ENCODE measurements at regions not wholly inside any gene's neighbourhood (a gene's known extent, or its start where the extent isn't known, plus 50 kb on each side); places are given as distances from the start of the nearest gene placed in this dataset.

DNA sequence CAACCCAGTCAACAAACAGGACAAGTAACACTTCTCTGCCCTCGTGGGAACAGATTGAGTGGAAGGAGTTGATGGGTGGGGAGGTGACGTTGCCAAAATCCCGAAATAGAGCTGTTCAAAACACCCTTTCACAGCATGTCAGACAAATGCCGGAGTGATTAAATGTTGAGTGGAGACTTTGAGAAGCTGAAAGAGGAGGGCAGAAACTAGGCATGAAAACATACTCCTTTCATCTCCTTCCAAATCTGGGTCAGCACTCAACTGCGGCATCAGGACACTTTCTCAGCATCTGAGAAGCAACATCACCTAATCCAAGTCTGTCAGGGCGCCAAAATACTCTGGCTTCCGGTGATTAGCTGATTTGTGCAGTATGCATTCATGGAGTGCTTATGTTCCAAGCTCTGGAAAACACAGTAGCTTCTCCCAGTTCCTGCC, 51.5 kb upstream of the MRI1 start:
- Histone ChIP-seq H2AFZ (ENCODE audit: low read depth, low read length) (no peak overlapping the region), H3K9me3 (ENCODE audit: low read length) (no peaks in the 10 kb centered on the region), H3K27me3 (ENCODE audit: insufficient read depth, low read length) (no peaks in the 10 kb centered on the region)

GRCh38 chr19:13707915-13708314, 56.4 kb upstream of the MRI1 start:
- H3K36me3 ChIP-seq (ENCODE audit: insufficient read depth, low read length), result no peaks in the 10 kb centered on the region
- no peaks in the 10 kb centered on the region for H3K9me3 ChIP-seq (ENCODE audit: low read length)
- no peaks in the 10 kb centered on the region for H3K4me1 ChIP-seq (ENCODE audit: insufficient read depth, low read length)
- no peak overlapping the region for H3K4me3 ChIP-seq (ENCODE audit: low read length)
- no peak overlapping the region for H2AFZ ChIP-seq (ENCODE audit: low read depth, low read length)
- H3K27me3 ChIP-seq (ENCODE audit: insufficient read depth, low read length), result no peaks in the 10 kb centered on the region

More for the DNA sequence above, 51.5 kb upstream of the MRI1 start:
- no peaks in the 10 kb centered on the region for H3K36me3 ChIP-seq (ENCODE audit: insufficient read depth, low read length)
- no peak overlapping the region for H3K4me3 ChIP-seq (ENCODE audit: low read length)
- no peaks in the 10 kb centered on the region for H3K4me1 ChIP-seq (ENCODE audit: insufficient read depth, low read length)

- Histone ChIP-seq H3K36me3 (ENCODE audit: insufficient read depth, low read length) (no peaks in the 10 kb centered on the region), H3K4me1 (ENCODE audit: insufficient read depth, low read length) (no peaks in the 10 kb centered on the region), H3K27me3 (ENCODE audit: insufficient read depth, low read length) (no peaks in the 10 kb centered on the region), H3K4me3 (ENCODE audit: low read length) (no peak overlapping the region), H3K9me3 (ENCODE audit: low read length) (no peaks in the 10 kb centered on the region), H2AFZ (ENCODE audit: low read depth, low read length) (no peak overlapping the region)
These were observed 58.3 kb upstream of the MRI1 start for GRCh38 chr19:13705928-13706447.

- no peaks in the 10 kb centered on the region for H3K36me3 ChIP-seq (ENCODE audit: insufficient read depth, low read length)
- no peaks in the 10 kb centered on the region for H3K9me3 ChIP-seq (ENCODE audit: low read length)
- H2AFZ ChIP-seq (ENCODE audit: low read depth, low read length), result no peak overlapping the region
- H3K27me3 ChIP-seq (ENCODE audit: insufficient read depth, low read length), result no peaks in the 10 kb centered on the region
- no peak overlapping the region for H3K4me3 ChIP-seq (ENCODE audit: low read length)
- H3K4me1 ChIP-seq (ENCODE audit: insufficient read depth, low read length), result no peaks in the 10 kb centered on the region
These were observed 59.1 kb upstream of the MRI1 start for GRCh38 chr19:13705201-13705600.

DNA sequence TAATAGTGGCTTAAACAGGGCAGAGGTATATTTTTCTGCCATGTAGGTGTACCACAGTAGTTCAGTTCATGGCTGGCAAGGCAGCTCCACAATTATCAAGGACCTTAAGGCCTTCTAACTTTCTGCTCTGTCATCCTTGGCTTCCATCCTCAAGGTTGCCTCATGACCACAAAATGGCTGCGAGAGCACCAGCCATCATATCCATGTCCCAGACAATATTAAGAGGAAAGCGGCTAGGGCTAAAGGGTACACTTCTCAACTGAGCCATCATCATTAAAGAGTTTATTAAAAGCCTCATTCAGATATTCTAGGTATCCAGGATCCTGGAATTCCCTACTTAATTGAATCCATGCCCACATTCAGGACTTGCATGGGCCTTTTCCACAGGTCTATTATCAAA, 62.7 kb upstream of the MRI1 start:
- no peaks in the 10 kb centered on the region for H3K9me3 ChIP-seq (ENCODE audit: low read length)
- no peak overlapping the region for H2AFZ ChIP-seq (ENCODE audit: low read depth, low read length)
- H3K4me1 ChIP-seq (ENCODE audit: insufficient read depth, low read length), result no peaks in the 10 kb centered on the region
- H3K4me3 ChIP-seq (ENCODE audit: low read length), result no peak overlapping the region
- no peaks in the 10 kb centered on the region for H3K36me3 ChIP-seq (ENCODE audit: insufficient read depth, low read length)
- no peaks in the 10 kb centered on the region for H3K27me3 ChIP-seq (ENCODE audit: insufficient read depth, low read length)

DNA sequence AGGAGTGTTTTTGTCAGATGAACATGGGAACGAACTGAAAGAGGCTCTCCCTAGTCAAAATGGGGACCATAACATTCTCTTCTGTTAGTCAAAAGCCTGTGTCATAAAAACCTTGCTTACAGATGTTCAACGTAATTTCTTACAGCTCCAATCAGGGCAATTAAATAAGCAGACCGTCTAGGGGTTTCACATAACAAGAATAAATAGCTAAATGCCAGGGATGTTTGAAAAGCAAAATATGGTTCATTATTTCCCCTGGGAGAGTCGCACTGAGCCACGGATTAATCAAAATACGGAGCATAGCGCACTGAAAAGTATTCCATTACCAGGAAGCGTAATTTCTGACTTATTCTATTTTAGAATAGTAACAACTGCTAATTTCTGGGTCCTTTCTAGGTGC, 63.7 kb upstream of the MRI1 start:
- H3K27me3 ChIP-seq (ENCODE audit: insufficient read depth, low read length), result no peaks in the 10 kb centered on the region
- no peak overlapping the region for H3K4me3 ChIP-seq (ENCODE audit: low read length)
- H3K9me3 ChIP-seq (ENCODE audit: low read length), result no peaks in the 10 kb centered on the region
- no peak overlapping the region for H2AFZ ChIP-seq (ENCODE audit: low read depth, low read length)
- no peaks in the 10 kb centered on the region for H3K4me1 ChIP-seq (ENCODE audit: insufficient read depth, low read length)
- H3K36me3 ChIP-seq (ENCODE audit: insufficient read depth, low read length), result no peaks in the 10 kb centered on the region

- no peak overlapping the region for H3K4me3 ChIP-seq (ENCODE audit: low read length)
- H2AFZ ChIP-seq (ENCODE audit: low read depth, low read length), result no peak overlapping the region
- H3K4me1 ChIP-seq (ENCODE audit: insufficient read depth, low read length), result no peaks in the 10 kb centered on the region
- H3K36me3 ChIP-seq (ENCODE audit: insufficient read depth, low read length), result no peaks in the 10 kb centered on the region
- H3K9me3 ChIP-seq (ENCODE audit: low read length), result no peaks in the 10 kb centered on the region
- no peaks in the 10 kb centered on the region for H3K27me3 ChIP-seq (ENCODE audit: insufficient read depth, low read length)
These were observed 64.5 kb upstream of the MRI1 start for GRCh38 chr19:13699786-13700185.

GRCh38 chr19:13696839-13697238, 67.5 kb upstream of the MRI1 start:
- Histone ChIP-seq H3K9me3 (ENCODE audit: low read length) (no peaks in the 10 kb centered on the region), H3K27me3 (ENCODE audit: insufficient read depth, low read length) (peaks cover 10% of the 10 kb centered on the region), H3K4me1 (ENCODE audit: insufficient read depth, low read length) (no peaks in the 10 kb centered on the region), H3K4me3 (ENCODE audit: low read length) (no peak overlapping the region), H3K36me3 (ENCODE audit: insufficient read depth, low read length) (no peaks in the 10 kb centered on the region), H2AFZ (ENCODE audit: low read depth, low read length) (no peak overlapping the region)

GRCh38 chr19:13693889-13694288, 70.4 kb upstream of the MRI1 start:
- H3K27me3 ChIP-seq (ENCODE audit: insufficient read depth, low read length), result peaks cover 13% of the 10 kb centered on the region
- H2AFZ ChIP-seq (ENCODE audit: low read depth, low read length), result no peak overlapping the region
- no peak overlapping the region for H3K4me3 ChIP-seq (ENCODE audit: low read length)
- no peaks in the 10 kb centered on the region for H3K4me1 ChIP-seq (ENCODE audit: insufficient read depth, low read length)
- no peaks in the 10 kb centered on the region for H3K9me3 ChIP-seq (ENCODE audit: low read length)
- no peaks in the 10 kb centered on the region for H3K36me3 ChIP-seq (ENCODE audit: insufficient read depth, low read length)

DNA sequence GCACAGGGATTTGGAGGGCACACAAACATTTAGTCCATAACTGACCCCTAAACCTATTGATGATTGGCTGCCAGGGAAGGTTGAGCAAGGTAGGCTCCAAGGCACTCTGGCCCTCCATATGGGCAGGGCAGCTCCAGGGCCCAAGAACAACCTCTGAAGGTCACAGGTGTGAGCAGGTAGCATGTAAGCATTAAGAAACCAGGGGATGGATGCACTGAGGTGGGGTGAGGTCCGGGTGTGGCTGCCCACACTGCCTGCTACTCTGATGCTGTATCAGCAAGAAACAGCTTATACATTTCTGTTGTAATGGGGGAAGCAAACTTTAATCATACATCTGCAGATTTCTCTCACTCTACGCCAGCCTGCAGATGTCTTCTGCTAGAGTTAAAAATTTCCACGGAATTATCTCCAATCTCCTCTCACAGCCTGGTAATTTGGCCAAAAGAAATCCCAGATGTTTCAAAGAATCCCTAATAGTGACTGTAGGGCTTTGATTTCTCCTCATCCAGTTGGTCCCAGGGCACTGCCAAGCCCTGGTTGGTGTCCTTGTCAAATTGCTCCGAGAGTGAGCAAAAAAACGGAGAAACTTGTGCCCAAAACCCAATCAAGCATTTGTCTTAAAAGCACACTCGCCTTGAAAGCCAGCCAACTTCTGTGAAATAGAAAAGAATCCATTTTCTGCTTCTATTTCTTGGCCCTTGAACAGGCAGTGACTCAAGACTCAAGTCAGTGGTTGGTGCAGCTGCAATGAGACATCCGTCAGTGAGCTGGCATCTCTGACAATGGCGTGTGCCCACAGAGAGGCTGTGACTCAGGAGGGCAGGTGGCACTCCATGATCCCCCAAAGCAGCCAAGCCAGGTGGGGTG, 72.5 kb upstream of the MRI1 start:
- H3K9me3 ChIP-seq (ENCODE audit: low read length), result no peaks in the 10 kb centered on the region
- H3K4me1 ChIP-seq (ENCODE audit: insufficient read depth, low read length), result no peaks in the 10 kb centered on the region
- H3K36me3 ChIP-seq (ENCODE audit: insufficient read depth, low read length), result no peaks in the 10 kb centered on the region
- peaks cover 13% of the 10 kb centered on the region for H3K27me3 ChIP-seq (ENCODE audit: insufficient read depth, low read length)
- no peak overlapping the region for H2AFZ ChIP-seq (ENCODE audit: low read depth, low read length)
- no peak overlapping the region for H3K4me3 ChIP-seq (ENCODE audit: low read length)

DNA sequence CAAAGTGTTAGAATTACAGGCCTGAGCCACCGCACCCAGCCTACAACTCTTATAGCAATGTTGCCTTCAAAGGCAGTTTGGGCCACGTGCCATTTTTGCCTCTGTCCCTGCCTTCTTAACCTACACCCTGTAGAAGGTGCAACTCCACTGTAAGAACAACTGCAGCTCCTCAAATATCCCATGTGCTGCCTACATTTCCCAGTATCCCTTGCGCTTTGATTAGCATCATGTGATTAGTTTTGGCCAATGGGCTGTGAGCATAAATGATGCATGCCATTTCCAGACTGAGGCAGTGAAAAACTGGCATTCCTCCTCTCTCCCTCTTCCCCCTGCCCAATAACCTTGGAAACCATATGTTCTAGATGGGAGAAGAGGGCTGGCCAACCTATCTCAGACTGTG, 75.2 kb upstream of the MRI1 start:
- Histone ChIP-seq H3K36me3 (ENCODE audit: insufficient read depth, low read length) (no peaks in the 10 kb centered on the region), H3K4me1 (ENCODE audit: insufficient read depth, low read length) (no peaks in the 10 kb centered on the region), H3K4me3 (ENCODE audit: low read length) (no peak overlapping the region), H3K27me3 (ENCODE audit: insufficient read depth, low read length) (peaks cover 13% of the 10 kb centered on the region), H3K9me3 (ENCODE audit: low read length) (no peaks in the 10 kb centered on the region), H2AFZ (ENCODE audit: low read depth, low read length) (no peak overlapping the region)

DNA sequence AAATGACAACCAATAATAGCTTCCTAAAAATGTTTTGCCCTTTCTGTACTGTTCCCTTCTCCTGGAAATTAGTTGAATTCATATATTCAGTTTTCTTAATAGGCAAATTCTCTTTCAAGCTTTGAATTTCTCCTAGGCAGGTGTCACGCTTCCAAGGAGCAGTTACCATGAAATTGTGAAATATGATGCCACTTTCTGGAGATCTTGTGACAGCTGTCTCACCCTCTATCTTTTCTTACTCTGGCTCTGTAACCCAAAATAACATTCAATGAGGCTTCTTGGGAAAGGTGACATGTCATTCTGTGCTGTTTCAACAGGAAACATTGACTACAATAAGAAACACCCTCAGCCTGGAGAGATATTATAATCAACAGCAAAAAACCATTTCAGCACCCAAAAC, 80.3 kb upstream of the MRI1 start:
- no peaks in the 10 kb centered on the region for H3K4me1 ChIP-seq (ENCODE audit: insufficient read depth, low read length)
- H3K9me3 ChIP-seq (ENCODE audit: low read length), result no peaks in the 10 kb centered on the region
- H3K4me3 ChIP-seq (ENCODE audit: low read length), result no peak overlapping the region
- H2AFZ ChIP-seq (ENCODE audit: low read depth, low read length), result no peak overlapping the region
- no peaks in the 10 kb centered on the region for H3K36me3 ChIP-seq (ENCODE audit: insufficient read depth, low read length)
- H3K27me3 ChIP-seq (ENCODE audit: insufficient read depth, low read length), result no peaks in the 10 kb centered on the region

GRCh38 chr19:13681509-13681908, 82.8 kb upstream of the MRI1 start:
- no peaks in the 10 kb centered on the region for H3K27me3 ChIP-seq (ENCODE audit: insufficient read depth, low read length)
- no peaks in the 10 kb centered on the region for H3K4me1 ChIP-seq (ENCODE audit: insufficient read depth, low read length)
- no peak overlapping the region for H3K4me3 ChIP-seq (ENCODE audit: low read length)
- H3K9me3 ChIP-seq (ENCODE audit: low read length), result no peaks in the 10 kb centered on the region
- no peaks in the 10 kb centered on the region for H3K36me3 ChIP-seq (ENCODE audit: insufficient read depth, low read length)
- H2AFZ ChIP-seq (ENCODE audit: low read depth, low read length), result no peak overlapping the region

Data from neuron (in vitro differentiated cells).